Hematopoietic multipotent progenitor cell (in vitro differentiated cells): ENCODE measurements at regions not wholly inside any gene's neighbourhood (a gene's known extent, or its start where the extent isn't known, plus 50 kb on each side); places are given as distances from the start of the nearest gene placed in this dataset.
A peak's percentile ranks its signal among the peaks of the same experiment; 100 is the strongest.

ENCODE experiments used
- DNase-seq, 3 donors: peaks; one replicate each; pipeline ENCODE4 v3.0.0-alpha.2; 2011 to 2015; ENCODE audit warnings: low read depth in 2 of 3, low spot score in 2 of 3

DNA sequence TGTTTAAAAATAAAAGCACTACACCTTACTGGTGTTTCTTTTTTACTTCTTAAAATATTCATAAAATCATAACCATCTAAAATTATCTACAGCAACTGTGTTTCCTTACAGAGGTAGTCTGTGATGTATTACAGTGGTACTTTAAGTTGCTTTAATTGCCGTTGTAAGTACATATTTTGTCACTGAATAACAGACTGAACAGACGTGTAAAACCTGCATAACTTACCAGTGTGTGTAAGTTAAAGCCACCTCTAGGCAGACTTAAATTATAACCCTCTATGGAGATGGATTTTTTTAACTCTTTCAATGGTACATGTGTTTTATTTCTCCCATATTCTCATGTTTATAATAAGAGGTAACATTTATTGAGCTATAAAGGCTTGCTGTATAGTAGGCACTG is 166.8 kb downstream of the NR4A2 start:
- no peak for DNase-seq

DNA sequence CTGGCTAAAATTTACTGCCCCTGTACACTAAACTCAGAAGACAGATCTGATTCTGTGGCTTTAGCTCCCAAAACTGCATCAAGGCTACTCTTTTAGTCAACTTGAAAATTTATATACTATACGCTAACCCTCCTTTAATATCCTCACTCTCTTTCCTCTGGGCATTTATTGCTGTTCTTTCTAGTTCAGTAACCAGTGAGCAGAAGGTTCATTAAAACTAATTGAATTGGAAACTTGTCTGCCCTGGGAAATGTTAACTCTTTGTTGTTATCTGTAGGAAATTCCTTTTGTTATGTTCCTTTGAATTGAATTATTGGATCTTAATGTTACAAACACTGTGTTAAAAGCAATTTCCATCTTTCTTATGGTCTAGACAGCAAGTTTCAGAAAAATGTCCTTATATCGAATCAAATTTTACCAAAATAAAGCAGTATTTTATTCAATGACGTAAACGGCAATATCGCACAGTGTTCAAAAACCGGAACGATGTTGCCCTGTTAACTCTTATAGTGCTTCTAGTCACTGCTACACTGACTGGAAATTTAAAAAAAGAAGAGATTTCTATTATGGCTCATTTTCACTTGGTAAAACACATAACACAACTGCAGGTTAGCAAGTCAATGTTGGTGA is 168.3 kb downstream of the NR4A2 start:
- no peak for DNase-seq

DNA sequence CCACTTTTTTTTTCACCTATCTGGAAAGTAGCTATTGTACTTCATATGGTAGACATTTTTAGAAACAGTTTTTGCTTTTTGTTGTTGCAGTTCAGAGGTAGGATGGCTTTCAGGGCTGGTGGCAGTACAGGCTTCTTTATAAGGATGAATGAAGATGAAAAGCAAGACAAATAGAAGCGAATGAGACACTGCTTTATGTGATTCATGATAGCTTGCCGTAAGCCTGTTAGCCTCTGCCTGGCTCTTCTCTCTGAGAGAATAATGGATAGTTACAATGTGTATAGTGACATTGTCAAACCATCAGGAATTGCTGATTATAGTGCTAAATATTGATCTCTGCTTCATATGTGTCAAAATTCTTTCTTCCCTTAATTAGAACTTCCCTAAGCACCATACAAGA is 173.7 kb downstream of the NR4A2 start:
- no peak for DNase-seq

DNA sequence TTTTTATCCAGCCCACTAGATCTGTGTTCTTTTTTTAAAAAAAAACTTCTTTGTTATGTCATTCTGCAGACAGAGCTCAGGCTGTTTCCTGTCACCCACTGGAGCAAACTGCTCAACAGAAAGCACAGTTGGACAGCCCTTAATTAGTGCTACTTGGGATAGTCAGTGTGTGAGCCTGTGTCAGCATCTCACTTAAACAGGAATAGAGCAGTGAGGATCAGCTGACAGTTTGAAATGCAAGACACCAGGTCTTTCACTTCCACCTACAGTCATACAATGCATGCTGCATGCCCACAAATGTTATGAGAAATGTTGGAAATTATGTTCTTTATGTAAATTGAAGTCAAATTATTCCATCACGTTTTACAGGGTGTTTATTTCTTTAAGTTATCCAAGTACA is 174.9 kb downstream of the NR4A2 start:
- peak in 1 of 3 donors; percentile 14 for DNase-seq

DNA sequence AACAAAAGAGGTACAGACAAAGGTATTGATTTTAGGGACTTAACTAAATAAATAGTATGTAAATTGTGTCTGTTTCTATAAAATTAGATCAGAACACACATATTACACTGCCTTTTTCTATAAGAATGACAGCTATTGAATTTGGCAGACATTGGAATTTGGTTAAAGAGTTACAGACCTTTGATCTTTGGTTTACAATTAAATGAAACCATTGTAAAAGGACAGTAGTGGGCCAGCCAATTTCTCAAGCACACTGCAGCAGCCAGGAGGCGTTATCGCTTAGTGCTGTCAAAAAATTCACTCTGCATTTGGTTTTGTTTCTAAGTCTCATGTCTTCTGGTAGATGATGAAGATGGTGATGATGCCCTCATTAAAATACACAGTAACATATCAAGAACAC is 175.9 kb downstream of the NR4A2 start:
- no peak for DNase-seq

DNA sequence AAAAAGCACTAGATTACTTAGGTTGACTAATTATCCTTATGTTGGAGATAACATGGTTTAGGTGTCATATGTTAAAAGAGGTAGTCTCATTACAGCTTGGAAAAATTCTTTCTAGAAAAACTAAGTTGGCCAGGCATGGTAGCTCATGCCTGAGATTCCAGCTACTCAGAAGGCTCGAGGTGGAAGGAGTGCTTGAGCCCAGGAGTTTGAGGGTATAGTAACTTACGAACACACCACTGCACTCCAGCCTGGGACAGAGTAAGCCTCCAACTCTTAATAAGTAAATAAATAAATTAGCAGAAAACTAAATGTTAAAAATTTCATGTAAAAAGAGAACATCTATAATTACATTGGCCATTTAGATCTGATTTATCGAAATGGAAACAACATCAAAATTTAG is 177.2 kb downstream of the NR4A2 start:
- DNase-seq = no peak

DNA sequence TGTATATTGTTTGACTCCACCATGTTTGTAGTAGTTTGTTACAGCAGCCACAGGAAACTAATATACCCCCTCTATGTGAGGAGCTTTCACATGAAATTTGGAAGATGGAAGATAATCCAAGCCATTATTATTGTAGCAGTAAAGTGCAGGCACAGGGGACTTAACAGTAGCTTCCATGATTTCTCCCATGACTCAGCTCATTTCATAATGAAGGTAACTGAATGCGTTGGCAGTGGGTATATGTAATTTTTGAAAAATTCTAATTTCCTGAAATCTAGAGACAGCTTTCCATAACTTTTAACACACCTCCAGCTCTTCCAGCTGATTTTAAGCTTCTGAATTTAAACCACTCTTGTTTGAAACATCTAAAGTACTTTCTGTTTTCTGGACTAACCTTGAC is 181.2 kb downstream of the NR4A2 start:
- no peak for DNase-seq

DNA sequence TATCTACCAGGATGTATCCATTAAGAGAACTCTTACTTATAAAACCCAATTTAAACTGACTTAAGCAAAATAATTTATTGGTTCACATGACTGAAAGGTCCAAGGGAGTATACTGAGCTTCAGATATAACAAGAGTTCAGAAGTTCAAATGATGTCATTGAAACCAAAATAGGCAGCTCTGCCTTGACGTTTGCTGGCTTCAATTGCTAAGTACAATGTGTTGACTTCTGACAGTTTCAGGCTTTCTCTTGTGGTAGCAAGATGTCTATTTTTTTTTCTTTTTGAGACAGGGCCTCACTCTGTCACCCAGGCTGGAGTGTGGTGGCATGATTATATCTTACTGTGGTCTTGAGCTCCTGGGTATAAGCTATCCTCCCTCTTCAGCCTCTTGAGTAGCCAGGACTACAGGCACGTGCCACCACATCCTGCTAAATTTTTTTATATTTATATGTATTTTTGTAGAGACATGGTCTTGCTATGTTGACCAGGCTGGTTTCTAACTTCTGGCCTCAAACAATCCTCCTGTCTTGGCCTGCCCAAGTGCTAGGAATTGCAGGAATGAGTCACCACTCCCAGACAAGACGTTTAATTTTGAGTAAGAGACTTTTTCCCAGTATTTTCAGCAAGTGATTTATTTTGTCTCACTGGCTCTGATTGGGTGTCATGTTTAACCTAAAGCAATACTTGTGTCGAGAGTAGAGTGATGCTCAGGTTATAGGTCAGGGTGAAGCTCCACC is 184.8 kb downstream of the NR4A2 start:
- DNase-seq = no peak

DNA sequence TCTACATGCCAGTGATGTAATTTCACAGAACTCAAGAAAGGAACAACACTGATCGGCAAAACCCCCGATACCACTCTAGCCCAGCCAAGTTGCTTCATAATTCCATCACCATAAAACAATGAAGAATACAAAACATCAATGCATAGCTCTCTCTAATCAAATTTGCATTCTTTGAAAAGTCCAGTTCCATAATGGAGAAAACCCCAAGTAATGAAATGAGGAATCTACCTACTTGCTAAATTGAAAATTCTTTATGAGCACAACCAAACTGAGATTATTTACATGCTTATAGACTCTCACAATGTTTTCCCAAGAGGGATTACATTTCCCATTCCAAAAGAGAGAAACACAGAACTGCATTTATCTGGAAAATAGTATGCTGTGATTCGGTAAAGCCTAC is 186.5 kb downstream of the NR4A2 start:
- no peak for DNase-seq

DNA sequence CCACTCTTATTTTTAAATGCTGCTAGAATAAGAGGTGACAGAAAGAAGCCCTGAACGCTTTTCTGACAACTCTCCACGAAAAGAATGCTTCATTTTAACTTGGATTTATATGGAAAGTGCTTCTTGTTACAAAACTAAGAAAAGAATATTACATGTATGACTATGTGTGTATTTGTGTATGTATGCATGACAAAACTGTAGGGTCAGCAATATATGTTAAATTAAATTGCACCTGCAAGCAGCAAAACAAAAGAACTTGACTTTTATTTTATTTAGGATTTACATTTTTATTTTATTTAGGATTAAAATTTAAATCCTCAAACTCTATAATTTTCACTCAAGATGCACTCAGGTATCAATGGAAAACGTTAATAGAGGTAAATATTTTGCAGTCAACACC is 187.1 kb downstream of the NR4A2 start:
- no peak for DNase-seq

DNA sequence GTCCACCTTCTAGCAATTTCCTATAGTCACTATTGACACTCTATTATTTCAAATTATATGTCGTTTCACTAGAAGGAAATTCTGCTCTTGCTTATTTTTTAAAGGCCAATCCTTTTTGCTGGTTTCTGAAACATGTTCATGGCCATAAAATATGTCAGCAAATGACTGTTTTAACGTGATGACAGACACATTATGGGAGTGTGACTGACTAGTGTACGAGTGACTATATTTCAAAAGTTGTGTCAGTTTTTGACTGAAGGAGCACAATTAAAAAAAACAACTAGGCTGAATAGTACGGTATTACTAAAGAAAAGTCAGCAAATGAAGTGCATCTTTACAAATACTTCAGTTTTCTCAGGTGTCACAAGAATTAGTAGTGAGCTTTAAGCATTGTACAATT is 196.0 kb downstream of the NR4A2 start:
- DNase-seq = no peak

DNA sequence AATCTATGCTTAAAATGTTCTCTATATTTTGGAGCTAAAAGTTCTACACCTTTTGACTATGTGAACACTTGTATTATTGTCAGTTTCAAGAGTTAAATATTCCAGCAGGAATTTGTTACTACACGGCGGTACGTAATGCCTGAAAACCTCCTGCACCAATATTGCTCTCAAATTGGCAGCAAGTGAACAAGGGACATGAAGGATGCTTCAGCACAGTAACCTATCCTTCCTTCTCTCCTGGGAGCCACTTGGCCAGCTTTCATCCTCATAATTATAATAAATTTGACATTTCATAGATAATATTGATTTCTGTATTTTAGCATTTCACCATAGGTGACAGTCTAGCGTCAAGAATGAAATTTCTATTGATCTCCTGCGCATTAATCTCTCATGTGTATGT is 197.6 kb downstream of the NR4A2 start:
- no peak for DNase-seq

DNA sequence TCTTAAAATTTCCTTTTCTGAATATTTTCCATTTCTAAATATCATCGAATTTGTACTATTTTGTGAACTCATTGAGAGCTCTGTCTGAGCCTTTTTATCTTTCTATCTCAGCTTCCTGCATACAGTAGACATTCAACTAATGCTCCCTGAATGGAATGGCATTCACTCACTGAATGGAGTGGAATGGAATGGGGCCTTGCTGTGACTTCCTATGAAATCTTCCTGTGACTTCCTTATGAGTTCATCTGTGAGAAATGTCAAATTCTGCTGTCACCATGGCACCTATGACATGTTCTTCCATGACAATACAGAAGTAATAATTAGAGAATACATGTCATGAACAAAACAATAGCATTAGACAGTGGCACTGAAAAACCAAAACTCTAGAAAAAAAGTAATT is 199.6 kb downstream of the NR4A2 start:
- DNase-seq = no peak

DNA sequence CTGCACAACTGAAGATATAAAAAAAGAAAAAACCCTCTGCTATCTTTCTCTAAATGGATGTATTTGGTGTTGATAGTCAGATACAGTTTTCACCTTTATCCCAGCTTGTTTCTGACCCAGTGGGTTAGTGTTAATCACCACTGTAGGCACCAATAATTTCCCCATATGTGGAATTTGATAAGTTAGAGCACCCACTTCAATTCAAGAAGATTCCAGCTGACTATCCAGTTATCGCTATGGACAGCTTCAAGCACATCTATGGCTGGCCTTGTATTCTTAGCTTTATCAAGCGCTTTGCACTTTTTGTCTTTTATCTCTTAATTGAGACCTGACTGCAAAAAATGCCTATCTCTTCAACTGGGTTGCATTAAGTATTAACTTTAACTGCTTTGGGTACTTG is 200.4 kb downstream of the NR4A2 start:
- DNase-seq = no peak

DNA sequence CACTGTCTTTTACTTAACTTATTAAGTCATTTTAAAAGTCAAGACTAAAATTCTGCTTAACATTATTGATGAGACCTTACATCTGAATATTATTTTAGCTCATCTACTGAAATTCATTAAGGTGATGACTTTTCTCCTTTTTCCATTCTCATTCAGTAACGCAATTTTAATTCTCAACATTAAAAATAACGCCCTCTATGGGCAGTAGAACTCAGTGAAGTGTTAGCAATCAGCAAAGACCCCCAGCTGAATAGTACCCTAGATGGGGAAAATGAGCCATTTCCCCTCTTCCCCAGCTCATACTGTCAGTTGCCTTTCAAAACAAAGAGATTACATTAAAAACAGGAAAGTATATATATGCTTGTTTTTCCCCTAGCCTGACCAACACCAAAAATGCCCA is 203.3 kb downstream of the NR4A2 start:
- no peak for DNase-seq

DNA sequence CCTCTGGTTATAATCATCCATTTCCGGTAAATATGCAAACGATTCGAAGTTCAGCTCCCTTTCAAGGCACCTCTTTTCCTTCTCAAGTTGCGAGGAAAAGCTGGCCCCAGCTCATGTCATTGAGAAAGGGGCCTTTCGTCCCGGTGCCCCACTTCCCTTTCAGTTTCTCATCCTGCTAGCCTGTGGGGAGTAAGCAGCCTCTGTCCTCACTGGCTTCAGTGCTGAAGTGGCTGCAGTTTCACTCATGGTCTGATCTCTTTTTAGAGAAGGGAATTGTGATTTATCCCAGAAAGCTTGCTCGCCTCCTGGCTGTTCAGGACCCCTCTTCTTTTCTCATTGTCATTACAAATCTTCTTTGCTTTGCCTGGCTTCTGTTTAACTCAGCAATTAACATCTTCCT is 207.5 kb downstream of the NR4A2 start:
- DNase-seq = no peak

DNA sequence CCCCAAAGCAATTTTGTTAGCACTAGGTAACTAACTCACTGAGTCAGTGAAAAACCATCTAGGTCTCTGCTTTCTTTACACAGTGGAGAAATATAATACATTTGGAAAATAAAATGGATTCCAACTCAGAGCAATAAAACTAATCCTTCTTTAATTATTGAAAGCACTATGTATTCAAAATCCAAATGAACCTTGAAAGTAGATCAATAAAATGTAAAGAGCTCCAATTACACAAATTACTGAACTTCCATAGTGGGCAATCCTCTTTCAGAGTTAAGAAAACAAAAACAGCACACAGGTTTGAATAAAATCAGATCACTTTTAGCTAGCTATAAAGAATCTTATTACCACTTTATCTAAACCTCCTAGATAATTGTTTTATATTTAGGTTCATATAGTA is 208.1 kb downstream of the NR4A2 start:
- DNase-seq = no peak

DNA sequence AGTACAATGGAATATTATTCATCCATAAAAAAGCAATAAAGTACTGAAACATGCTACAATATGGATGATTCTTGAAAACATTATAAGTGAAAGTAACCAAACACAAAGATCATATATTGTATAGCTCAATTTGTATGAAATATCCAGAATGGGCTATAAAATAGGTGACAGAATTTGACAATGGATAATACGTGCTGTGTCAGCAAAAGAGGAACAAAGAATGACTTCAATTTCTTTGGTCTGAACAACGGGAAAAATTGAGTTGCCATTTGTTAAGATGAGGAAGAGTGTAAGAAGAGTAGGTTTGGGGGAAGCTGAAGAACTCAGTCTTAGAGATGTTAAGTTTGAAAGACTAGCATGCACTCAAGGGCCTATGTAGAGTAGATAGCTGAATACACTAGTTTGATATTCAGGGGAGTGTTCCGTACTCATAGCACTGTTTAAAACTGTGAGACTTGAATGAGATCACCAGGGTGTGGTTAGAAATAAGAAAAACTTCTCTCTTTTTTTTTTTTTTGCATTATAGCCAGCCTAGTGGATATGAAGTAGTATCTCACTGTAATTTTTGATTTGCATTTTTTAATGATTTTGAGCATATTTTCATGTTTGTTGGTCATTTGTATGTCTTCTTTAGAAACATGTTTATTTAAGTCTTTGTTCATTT is 213.6 kb downstream of the NR4A2 start:
- DNase-seq = no peak

DNA sequence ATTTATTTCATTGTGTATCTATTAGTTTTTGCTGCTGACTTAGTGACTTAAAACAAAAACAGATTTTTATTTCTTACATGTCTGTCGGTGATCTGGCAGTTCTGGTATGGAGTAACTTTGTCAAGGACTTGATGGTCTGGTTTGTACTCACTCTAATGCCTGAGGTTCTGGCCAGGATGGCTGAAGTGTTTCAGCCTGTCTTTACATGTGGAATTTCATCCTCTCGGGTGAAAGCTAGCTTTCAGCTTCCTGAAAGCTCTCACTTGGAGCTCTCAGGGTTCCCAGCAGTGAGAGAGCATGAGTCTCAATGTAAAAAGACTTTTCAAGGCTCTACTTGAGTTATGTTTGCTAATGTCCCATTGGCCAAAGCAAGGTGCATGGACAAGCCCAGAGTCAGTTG is 216.4 kb downstream of the NR4A2 start:
- DNase-seq = no peak

DNA sequence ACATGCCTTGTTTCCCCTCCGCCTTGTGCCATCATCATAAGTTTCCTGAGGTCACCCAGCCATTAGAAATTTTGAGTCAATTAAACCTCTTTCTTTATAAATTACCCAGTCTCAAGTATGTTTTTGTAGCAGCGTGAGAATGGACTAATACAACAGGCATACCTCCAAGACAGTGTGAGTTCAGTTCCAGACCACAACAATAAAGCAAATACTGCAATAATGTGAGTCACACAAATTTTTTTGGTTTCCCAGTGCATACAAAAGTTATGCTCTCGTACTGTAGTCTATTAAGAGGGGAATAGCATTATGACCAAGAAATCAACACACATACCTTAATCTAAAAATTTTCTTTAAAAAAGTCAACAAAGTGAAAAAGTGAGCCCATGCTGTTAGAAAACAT is 217.2 kb downstream of the NR4A2 start:
- no peak for DNase-seq

DNA sequence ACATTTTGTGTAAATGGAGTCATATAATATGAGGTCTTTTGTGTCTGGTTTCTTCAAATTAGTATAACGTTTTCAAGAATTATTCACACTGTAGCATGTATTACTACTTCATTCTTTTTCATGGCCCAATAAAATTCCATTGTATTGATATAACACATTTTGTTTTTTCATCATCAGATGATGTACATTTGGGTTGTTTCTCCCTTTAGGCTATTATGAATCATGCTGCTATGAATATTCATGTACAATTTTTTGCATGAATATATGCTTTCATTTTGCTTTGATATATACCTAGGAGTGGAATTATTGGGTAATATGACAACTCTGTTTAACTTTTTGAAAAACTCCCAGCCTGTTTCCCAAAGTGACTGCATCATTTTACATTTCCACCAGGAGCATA is 220.2 kb downstream of the NR4A2 start:
- no peak for DNase-seq

DNA sequence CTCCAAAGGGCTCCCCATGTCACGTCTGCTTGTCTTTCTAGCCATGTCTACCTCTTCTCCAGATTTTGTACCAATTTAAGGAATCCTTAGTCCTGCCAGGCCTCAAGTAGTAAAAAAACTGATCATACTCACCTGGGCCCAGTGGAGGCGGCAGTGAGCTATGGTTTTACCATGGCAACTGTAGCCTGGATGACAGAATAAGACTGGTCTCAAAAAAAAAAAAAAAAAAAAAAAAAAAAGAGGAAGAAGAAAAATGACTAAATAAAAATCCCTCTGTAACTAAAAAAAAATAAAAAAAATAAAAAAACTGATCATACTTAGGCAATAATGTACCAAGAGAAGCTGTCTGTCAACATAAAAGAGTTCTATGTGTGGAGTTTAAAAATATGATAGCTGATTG is 221.6 kb downstream of the NR4A2 start:
- DNase-seq = peak in 2 of 3 donors; percentile 63 to 84
